ENCODE measurements at regions not wholly inside any gene's neighbourhood (a gene's known extent, or its start where the extent isn't known, plus 50 kb on each side); places are given as distances from the start of the nearest gene placed in this dataset.
A peak's percentile ranks its signal among the peaks of the same experiment; 100 is the strongest.

- DNase-seq (ENCODE audit: low read depth), result no peak
- in situ Hi-C loops (cut with HindIII; ENCODE audit: low pct_unique_long_range_greater_than_20kb, low sequenced_read_pairs), result no loop called here
Observed at GRCh38 chr20:50315586-50316551, 125.2 kb downstream of the CEBPB start.

GRCh38 chr20:50317116-50317515, 126.5 kb downstream of the CEBPB start:
- in situ Hi-C loops (cut with HindIII; ENCODE audit: low pct_unique_long_range_greater_than_20kb, low sequenced_read_pairs), result no loop called here
- DNase-seq (ENCODE audit: low read depth), result no peak

GRCh38 chr20:50317609-50318008, 127.0 kb downstream of the CEBPB start:
- no peak for DNase-seq (ENCODE audit: low read depth)
- in situ Hi-C loops (cut with HindIII; ENCODE audit: low pct_unique_long_range_greater_than_20kb, low sequenced_read_pairs), result no loop called here

GRCh38 chr20:50318710-50319109, 128.1 kb downstream of the CEBPB start:
- in situ Hi-C loops (cut with HindIII; ENCODE audit: low pct_unique_long_range_greater_than_20kb, low sequenced_read_pairs), result no loop called here

GRCh38 chr20:50320005-50320900, 129.6 kb downstream of the CEBPB start:
- no peak for DNase-seq (ENCODE audit: low read depth)
- in situ Hi-C loops (cut with HindIII; ENCODE audit: low pct_unique_long_range_greater_than_20kb, low sequenced_read_pairs), result no loop called here

More at GRCh38 chr20:50318710-50319109, 128.1 kb downstream of the CEBPB start:
- no peak for DNase-seq (ENCODE audit: low read depth)

- in situ Hi-C loops (cut with HindIII; ENCODE audit: low pct_unique_long_range_greater_than_20kb, low sequenced_read_pairs), result no loop called here
- peak; percentile 90 for DNase-seq (ENCODE audit: low read depth)
Observed at GRCh38 chr20:50320901-50321796, 130.5 kb downstream of the CEBPB start.

GRCh38 chr20:50321797-50322480, 131.3 kb downstream of the CEBPB start:
- in situ Hi-C loops (cut with HindIII; ENCODE audit: low pct_unique_long_range_greater_than_20kb, low sequenced_read_pairs), result no loop called here
- DNase-seq (ENCODE audit: low read depth), result no peak

GRCh38 chr20:50322703-50323131, 132.1 kb downstream of the CEBPB start:
- no peak for DNase-seq (ENCODE audit: low read depth)
- in situ Hi-C loops (cut with HindIII; ENCODE audit: low pct_unique_long_range_greater_than_20kb, low sequenced_read_pairs), result no loop called here

- no peak for DNase-seq (ENCODE audit: low read depth)
- in situ Hi-C loops (cut with HindIII; ENCODE audit: low pct_unique_long_range_greater_than_20kb, low sequenced_read_pairs), result no loop called here
Observed at GRCh38 chr20:50323209-50323608, 132.6 kb downstream of the CEBPB start.

GRCh38 chr20:50323777-50324775, 133.4 kb downstream of the CEBPB start:
- in situ Hi-C loops (cut with HindIII; ENCODE audit: low pct_unique_long_range_greater_than_20kb, low sequenced_read_pairs), result no loop called here
- no peak for DNase-seq (ENCODE audit: low read depth)

GRCh38 chr20:50325215-50325614, 134.6 kb downstream of the CEBPB start:
- in situ Hi-C loops (cut with HindIII; ENCODE audit: low pct_unique_long_range_greater_than_20kb, low sequenced_read_pairs), result no loop called here
- DNase-seq (ENCODE audit: low read depth), result no peak

GRCh38 chr20:50325651-50326050, 135.0 kb downstream of the CEBPB start:
- in situ Hi-C loops (cut with HindIII; ENCODE audit: low pct_unique_long_range_greater_than_20kb, low sequenced_read_pairs), result no loop called here
- DNase-seq (ENCODE audit: low read depth), result no peak

- no peak for DNase-seq (ENCODE audit: low read depth)
- in situ Hi-C loops (cut with HindIII; ENCODE audit: low pct_unique_long_range_greater_than_20kb, low sequenced_read_pairs), result no loop called here
Observed at GRCh38 chr20:50327666-50328065, 137.0 kb downstream of the CEBPB start.

GRCh38 chr20:50328222-50328979, 137.8 kb downstream of the CEBPB start:
- in situ Hi-C loops (cut with HindIII; ENCODE audit: low pct_unique_long_range_greater_than_20kb, low sequenced_read_pairs), result no loop called here
- DNase-seq (ENCODE audit: low read depth), result no peak

- DNase-seq (ENCODE audit: low read depth), result no peak
- in situ Hi-C loops (cut with HindIII; ENCODE audit: low pct_unique_long_range_greater_than_20kb, low sequenced_read_pairs), result no loop called here
Observed at GRCh38 chr20:50328996-50329898, 138.6 kb downstream of the CEBPB start.
